HG03457 (cell line): ENCODE measurements at regions not wholly inside any gene's neighbourhood (a gene's known extent, or its start where the extent isn't known, plus 50 kb on each side); places are given as distances from the start of the nearest gene placed in this dataset.

ENCODE experiments used
- ATAC-seq: cut with Tn5 transposase; IDR thresholded peaks from one replicate; pipeline ENCODE4 v1.9.1; 2021; ENCODE audit warnings: moderate number of reproducible peaks; ENCODE audit not compliant: unreplicated experiment

- ATAC-seq: no peak
Measured at GRCh38 chr5:161134956-161135355, 282.9 kb upstream of the ATP10B start.

- no peak for ATAC-seq
Measured at GRCh38 chr5:161134083-161134482, 282.1 kb upstream of the ATP10B start.

GRCh38 chr5:161115941-161116340, 263.9 kb upstream of the ATP10B start:
- ATAC-seq: no peak

GRCh38 chr5:161112371-161112770, 260.4 kb upstream of the ATP10B start:
- no peak for ATAC-seq

GRCh38 chr5:161105525-161105924, 253.5 kb upstream of the ATP10B start:
- no peak for ATAC-seq

GRCh38 chr5:161098516-161098915, 246.5 kb upstream of the ATP10B start:
- ATAC-seq: no peak

- ATAC-seq: no peak
Measured at GRCh38 chr5:161096581-161096980, 244.6 kb upstream of the ATP10B start.

- ATAC-seq: no peak
Measured at GRCh38 chr5:161095953-161096352, 243.9 kb upstream of the ATP10B start.

GRCh38 chr5:161094411-161094810, 242.4 kb upstream of the ATP10B start:
- ATAC-seq: no peak

GRCh38 chr5:161093100-161093499, 241.1 kb upstream of the ATP10B start:
- ATAC-seq: no peak

GRCh38 chr5:161089569-161089968, 237.6 kb upstream of the ATP10B start:
- no peak for ATAC-seq

GRCh38 chr5:161086461-161086860, 234.4 kb upstream of the ATP10B start:
- no peak for ATAC-seq

- no peak for ATAC-seq
Measured at GRCh38 chr5:161085056-161085455, 233.0 kb upstream of the ATP10B start.

GRCh38 chr5:161084115-161084514, 232.1 kb upstream of the ATP10B start:
- ATAC-seq: no peak

- no peak for ATAC-seq
Measured at GRCh38 chr5:161078793-161079192, 226.8 kb upstream of the ATP10B start.

- ATAC-seq: no peak
Measured at GRCh38 chr5:161077936-161078545, 226.0 kb upstream of the ATP10B start.

GRCh38 chr5:161077496-161077895, 225.5 kb upstream of the ATP10B start:
- no peak for ATAC-seq

- ATAC-seq: no peak
Measured at GRCh38 chr5:161064781-161065180, 212.8 kb upstream of the ATP10B start.

GRCh38 chr5:161064297-161064696, 212.3 kb upstream of the ATP10B start:
- no peak for ATAC-seq

GRCh38 chr5:161058781-161059180, 206.8 kb upstream of the ATP10B start:
- no peak for ATAC-seq

GRCh38 chr5:161051920-161052500, 200.0 kb upstream of the ATP10B start:
- ATAC-seq: no peak

- no peak for ATAC-seq
Measured at GRCh38 chr5:161047024-161047423, 195.0 kb upstream of the ATP10B start.

- ATAC-seq: no peak
Measured at GRCh38 chr5:161042862-161043261, 190.9 kb upstream of the ATP10B start.
